Gastrocnemius medialis (tissue), 4 donors: ENCODE measurements at regions not wholly inside any gene's neighbourhood (a gene's known extent, or its start where the extent isn't known, plus 50 kb on each side); places are given as distances from the start of the nearest gene placed in this dataset.

ENCODE experiments used
- POLR2A ChIP-seq, 2 donors: fragments of 450-650 bp; IDR thresholded peaks; one replicate each; pipeline ENCODE4 v1.6.1; 2017; ENCODE audit warnings: antibody characterized with exemption in 2 of 2, mild to moderate bottlenecking in 2 of 2, moderate library complexity in 2 of 2
- TF ChIP-seq, protein P1 (sequence below), 5 experiments: fragments of 450-650 bp in 3 of 5; fragments of 200-600 bp in 2 of 5; sonication (generic) in 2 of 5; IDR thresholded peaks in 4 of 5; conservative IDR thresholded peaks in 1 of 5; 1 replicate in 4 of 5; 2 replicates in 1 of 5; pipeline ENCODE4 v1.5.1; 2016 to 2019; ENCODE audit warnings: antibody characterized with exemption in 5 of 5, mild to moderate bottlenecking in 3 of 5, moderate library complexity in 3 of 5

DNA sequence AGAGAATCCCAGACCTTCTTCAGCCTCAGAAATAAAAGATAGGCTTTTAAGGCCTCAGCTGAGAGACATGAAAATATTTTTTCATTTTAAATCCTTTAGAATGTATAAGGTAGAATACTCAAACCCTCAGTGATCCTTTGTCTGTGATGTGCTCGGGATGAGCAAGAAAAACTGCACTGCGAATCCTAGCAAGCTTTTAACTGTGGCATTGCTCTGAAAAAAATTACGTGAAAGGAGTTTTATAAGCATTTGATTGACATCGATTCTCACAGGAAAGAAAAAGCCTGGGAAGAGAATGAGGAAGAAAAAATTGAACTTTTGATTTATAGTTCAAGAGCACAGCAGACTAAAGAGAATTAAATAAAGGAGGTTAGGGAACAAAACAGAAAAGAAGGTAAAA, 120.0 kb downstream of the TMEM168 start:
- no peak for TF ChIP-seq POLR2A (IDR thresholded peaks at IDR 0.05)
- TF ChIP-seq, protein P1, sequence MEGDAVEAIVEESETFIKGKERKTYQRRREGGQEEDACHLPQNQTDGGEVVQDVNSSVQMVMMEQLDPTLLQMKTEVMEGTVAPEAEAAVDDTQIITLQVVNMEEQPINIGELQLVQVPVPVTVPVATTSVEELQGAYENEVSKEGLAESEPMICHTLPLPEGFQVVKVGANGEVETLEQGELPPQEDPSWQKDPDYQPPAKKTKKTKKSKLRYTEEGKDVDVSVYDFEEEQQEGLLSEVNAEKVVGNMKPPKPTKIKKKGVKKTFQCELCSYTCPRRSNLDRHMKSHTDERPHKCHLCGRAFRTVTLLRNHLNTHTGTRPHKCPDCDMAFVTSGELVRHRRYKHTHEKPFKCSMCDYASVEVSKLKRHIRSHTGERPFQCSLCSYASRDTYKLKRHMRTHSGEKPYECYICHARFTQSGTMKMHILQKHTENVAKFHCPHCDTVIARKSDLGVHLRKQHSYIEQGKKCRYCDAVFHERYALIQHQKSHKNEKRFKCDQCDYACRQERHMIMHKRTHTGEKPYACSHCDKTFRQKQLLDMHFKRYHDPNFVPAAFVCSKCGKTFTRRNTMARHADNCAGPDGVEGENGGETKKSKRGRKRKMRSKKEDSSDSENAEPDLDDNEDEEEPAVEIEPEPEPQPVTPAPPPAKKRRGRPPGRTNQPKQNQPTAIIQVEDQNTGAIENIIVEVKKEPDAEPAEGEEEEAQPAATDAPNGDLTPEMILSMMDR (IDR thresholded peaks at IDR 0.05 in 4 of 5, conservative IDR thresholded peaks at IDR 0.05 in 1 of 5) = no peak
